Progenitor cell of endocrine pancreas (in vitro differentiated cells): ENCODE measurements at regions not wholly inside any gene's neighbourhood (a gene's known extent, or its start where the extent isn't known, plus 50 kb on each side); places are given as distances from the start of the nearest gene placed in this dataset.

Experiments
- DNase-seq: peaks from one replicate; pipeline ENCODE4 v3.0.0; 2021; ENCODE audit warnings: low spot score; ENCODE audit not compliant: unreplicated experiment
- H3K27ac Mint-ChIP-seq: 2 replicates; pipeline ENCODE4 v1.8.0; 2021; ENCODE audit warnings: mild to moderate bottlenecking, moderate library complexity, mixed read lengths
- H3K27me3 Mint-ChIP-seq: 2 replicates; pipeline ENCODE4 v1.8.0; 2021; ENCODE audit warnings: mixed read lengths
- H3K36me3 Mint-ChIP-seq: 2 replicates; pipeline ENCODE4 v1.8.0; 2022; ENCODE audit warnings: mixed read lengths; ENCODE audit not compliant: insufficient read depth
- H3K4me1 Mint-ChIP-seq: 2 replicates; pipeline ENCODE4 v1.8.0; 2021; ENCODE audit warnings: low read depth, mixed read lengths
- H3K4me3 Mint-ChIP-seq: 2 replicates; pipeline ENCODE4 v1.8.0; 2021; ENCODE audit warnings: low read depth, mild to moderate bottlenecking, moderate library complexity, mixed read lengths
- H3K9me3 Mint-ChIP-seq: 2 replicates; pipeline ENCODE4 v1.8.0; 2021; ENCODE audit warnings: low read depth, mixed read lengths
- CTCF ChIP-seq: fragments of 200-600 bp; sonication (generic); IDR thresholded peaks from one replicate; pipeline ENCODE4 v1.5.0; 2021; ENCODE audit warnings: antibody characterized with exemption, mild to moderate bottlenecking; ENCODE audit not compliant: unreplicated experiment

DNA sequence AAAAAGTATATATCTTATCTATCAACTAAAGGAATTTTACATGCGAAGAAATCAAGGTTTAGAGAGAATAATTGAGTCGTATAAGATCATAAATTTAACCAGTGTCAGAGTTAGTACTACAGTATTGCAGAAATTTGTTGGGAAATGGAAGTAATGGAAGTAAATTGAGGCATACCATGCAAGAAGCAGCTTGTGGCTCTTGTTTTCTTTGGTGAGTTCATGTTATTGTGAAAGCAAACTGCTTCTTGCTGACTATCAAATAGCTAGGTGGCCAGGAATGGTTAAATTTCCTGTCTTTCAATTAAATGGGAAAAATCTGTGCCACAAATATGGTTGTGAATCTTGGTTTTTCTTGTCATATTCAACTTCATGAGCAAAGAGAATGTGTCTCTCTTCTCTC, 652.7 kb downstream of the LMO4 start:
- TF ChIP-seq CTCF, result no peak
- no peak for DNase-seq
- Mint-ChIP-seq H3K27me3 (no peaks in the 10 kb centered on the region), H3K27ac (no peak overlapping the region), H3K4me3 (no peak overlapping the region), H3K9me3 (peaks cover 4% of the 10 kb centered on the region), H3K36me3 (peaks cover 2% of the 10 kb centered on the region), H3K4me1 (peaks cover 6% of the 10 kb centered on the region)

- H3K4me3 Mint-ChIP-seq, result no peak overlapping the region
- no peak for DNase-seq
- H3K27me3 Mint-ChIP-seq, result no peaks in the 10 kb centered on the region
- H3K4me1 Mint-ChIP-seq, result peaks cover 6% of the 10 kb centered on the region
- H3K36me3 Mint-ChIP-seq, result peaks cover 2% of the 10 kb centered on the region
- no peak overlapping the region for H3K27ac Mint-ChIP-seq
- H3K9me3 Mint-ChIP-seq, result peaks cover 4% of the 10 kb centered on the region
- no peak for TF ChIP-seq CTCF
Measured at GRCh38 chr1:87981810-87982209, 653.1 kb downstream of the LMO4 start.

GRCh38 chr1:87983841-87984240, 655.2 kb downstream of the LMO4 start:
- Mint-ChIP-seq H3K27ac (peak overlapping the region; percentile 14), H3K36me3 (peaks cover 2% of the 10 kb centered on the region), H3K27me3 (no peaks in the 10 kb centered on the region), H3K4me1 (peaks cover 6% of the 10 kb centered on the region), H3K4me3 (no peak overlapping the region), H3K9me3 (peaks cover 4% of the 10 kb centered on the region)
- no peak for DNase-seq
- no peak for TF ChIP-seq CTCF

DNA sequence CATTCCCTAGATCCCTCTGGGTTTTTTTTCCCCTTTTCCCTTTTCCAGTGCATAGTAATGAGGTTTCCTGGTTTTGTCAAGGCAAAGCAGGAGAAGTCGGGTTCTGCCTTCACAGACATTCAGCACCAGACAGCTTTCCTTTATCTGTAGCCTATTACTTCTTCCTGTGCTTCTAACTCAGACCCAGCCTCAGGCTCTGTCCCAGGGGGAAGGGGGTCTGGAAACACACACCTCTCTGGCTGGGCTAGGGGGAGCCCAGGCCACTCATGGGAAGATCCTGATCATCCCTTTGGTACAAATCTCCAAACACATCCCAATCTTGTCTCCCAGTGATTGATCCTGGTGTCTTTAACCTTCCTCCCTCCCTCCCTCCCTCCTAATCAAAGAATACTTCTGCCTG, 656.4 kb downstream of the LMO4 start:
- TF ChIP-seq CTCF, result no peak
- Mint-ChIP-seq H3K4me3 (no peak overlapping the region), H3K36me3 (peaks cover 2% of the 10 kb centered on the region), H3K9me3 (peaks cover 4% of the 10 kb centered on the region), H3K27me3 (no peaks in the 10 kb centered on the region), H3K4me1 (peaks cover 3% of the 10 kb centered on the region), H3K27ac (no peak overlapping the region)
- no peak for DNase-seq

DNA sequence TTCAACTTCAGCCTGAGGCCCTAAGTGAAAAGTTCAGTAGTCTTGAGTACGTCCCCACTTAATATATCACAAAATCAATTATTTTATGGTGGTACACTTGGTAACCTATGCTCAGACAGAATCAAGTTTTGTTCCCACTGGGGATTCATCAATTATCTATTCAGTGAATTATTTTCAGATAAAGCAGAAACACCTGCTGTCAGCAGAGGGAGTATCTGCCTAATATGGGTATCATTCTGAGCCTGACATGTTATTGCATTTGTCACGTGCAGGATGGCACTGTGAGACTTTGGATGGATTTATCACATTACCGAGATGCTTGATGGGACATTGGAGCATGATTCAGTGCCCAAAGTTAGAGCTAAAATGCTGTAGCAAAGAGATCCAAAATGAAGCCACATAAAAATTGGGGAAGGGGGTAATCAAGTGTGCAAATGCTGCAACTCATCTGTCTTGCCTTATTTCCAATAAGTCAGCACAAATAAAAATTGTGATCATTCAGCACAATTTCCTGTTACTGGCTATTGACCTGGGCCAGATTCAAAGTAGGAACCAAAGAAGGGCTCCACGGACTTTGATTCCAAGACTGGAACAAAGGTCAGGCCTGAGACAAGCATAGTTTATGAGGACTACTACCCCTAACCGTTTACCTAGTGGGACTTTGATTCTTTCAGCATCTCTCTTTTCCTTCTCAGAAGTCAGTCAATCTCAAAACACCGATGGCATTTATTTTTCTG, 657.6 kb downstream of the LMO4 start:
- no peak for TF ChIP-seq CTCF
- Mint-ChIP-seq H3K36me3 (peaks cover 2% of the 10 kb centered on the region), H3K4me3 (no peak overlapping the region), H3K4me1 (peaks cover 1% of the 10 kb centered on the region), H3K27me3 (no peaks in the 10 kb centered on the region), H3K27ac (no peak overlapping the region), H3K9me3 (peaks cover 4% of the 10 kb centered on the region)
- DNase-seq, result no peak
